ENCODE measurements at regions not wholly inside any gene's neighbourhood (a gene's known extent, or its start where the extent isn't known, plus 50 kb on each side); places are given as distances from the start of the nearest gene placed in this dataset.

DNA sequence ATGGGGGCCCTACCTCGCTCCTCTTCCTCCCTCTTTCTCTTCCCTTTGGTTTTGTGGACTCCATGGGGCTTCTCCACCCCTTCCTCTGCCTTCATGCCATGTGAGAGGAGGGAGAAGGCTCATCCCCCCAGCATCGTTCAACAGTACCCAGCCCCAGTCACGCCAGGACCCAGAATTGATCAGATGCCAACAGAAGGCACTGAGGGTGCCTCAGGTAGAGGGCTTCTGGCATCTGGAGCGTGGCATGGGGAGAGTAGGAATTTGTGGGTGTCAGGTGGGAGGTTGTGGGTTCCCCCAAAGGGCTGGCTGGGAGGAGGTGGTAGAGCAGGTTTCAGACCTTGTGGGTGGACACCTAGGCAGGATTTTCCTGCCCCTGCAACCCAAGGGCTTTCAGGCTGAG, 122.0 kb downstream of the TWIST2 start:
- TF ChIP-seq SUZ12 (IDR thresholded peaks at IDR 0.05; ENCODE audit: extremely low read depth, insufficient read depth, insufficient read length) = no peak
- no peak for TF ChIP-seq ZNF274 (IDR thresholded peaks at IDR 0.05; ENCODE audit: low read depth, low read length)
